ENCODE measurements at regions not wholly inside any gene's neighbourhood (a gene's known extent, or its start where the extent isn't known, plus 50 kb on each side); places are given as distances from the start of the nearest gene placed in this dataset.

DNA sequence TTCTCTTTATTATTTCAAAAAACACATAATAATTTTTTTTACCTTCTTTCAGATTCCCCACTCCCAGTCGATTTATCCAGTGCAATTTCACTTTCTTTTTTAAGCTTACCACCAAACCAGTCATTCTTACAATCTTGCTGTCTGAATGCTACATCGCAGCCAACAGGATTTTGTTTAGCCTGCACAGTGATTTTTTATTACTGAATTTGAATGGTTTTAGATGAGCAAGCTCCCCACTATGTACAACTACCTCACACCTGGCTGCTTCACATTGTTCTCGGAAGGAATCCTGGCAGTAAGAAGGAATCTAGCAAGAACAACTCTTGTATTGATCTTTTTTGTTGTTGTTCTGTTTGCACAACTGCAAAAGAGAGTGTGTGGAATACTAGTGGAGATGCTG, 668.1 kb upstream of the WWC1 start:
- H3K4me3 ChIP-seq (ENCODE audit: low read length): no peak overlapping the region
- DNase-seq (ENCODE audit: low read depth): no peak
- TF ChIP-seq, protein P1, sequence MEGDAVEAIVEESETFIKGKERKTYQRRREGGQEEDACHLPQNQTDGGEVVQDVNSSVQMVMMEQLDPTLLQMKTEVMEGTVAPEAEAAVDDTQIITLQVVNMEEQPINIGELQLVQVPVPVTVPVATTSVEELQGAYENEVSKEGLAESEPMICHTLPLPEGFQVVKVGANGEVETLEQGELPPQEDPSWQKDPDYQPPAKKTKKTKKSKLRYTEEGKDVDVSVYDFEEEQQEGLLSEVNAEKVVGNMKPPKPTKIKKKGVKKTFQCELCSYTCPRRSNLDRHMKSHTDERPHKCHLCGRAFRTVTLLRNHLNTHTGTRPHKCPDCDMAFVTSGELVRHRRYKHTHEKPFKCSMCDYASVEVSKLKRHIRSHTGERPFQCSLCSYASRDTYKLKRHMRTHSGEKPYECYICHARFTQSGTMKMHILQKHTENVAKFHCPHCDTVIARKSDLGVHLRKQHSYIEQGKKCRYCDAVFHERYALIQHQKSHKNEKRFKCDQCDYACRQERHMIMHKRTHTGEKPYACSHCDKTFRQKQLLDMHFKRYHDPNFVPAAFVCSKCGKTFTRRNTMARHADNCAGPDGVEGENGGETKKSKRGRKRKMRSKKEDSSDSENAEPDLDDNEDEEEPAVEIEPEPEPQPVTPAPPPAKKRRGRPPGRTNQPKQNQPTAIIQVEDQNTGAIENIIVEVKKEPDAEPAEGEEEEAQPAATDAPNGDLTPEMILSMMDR (conservative IDR thresholded peaks at IDR 0.05; ENCODE audit: low read depth, low read length): no peak

DNA sequence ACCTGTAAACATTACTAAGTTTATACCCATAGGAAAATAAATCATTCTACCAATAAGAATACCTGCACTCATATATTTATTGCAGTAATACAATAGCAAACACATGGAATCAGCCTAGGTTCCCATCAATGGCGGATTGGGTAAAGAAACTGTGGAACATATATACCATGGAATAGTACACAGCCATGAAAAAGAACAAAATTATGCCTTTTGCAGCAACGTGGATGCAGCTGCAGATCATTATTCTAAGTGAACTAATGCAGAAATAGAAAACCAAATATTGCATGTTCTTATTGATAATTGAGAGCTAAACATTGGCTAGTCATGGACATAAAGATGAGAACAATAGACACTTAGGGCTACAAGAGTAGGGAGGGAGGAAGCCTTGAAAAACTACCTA, 667.4 kb upstream of the WWC1 start:
- DNase-seq (ENCODE audit: low read depth): no peak
- TF ChIP-seq, protein P1 (conservative IDR thresholded peaks at IDR 0.05; ENCODE audit: low read depth, low read length): no peak
- no peak overlapping the region for H3K4me3 ChIP-seq (ENCODE audit: low read length)

GRCh38 chr5:167626341-167627123, 664.9 kb upstream of the WWC1 start:
- no peak for DNase-seq (ENCODE audit: low read depth)
- H3K4me3 ChIP-seq (ENCODE audit: low read length): no peak overlapping the region
- TF ChIP-seq, protein P1 (conservative IDR thresholded peaks at IDR 0.05; ENCODE audit: low read depth, low read length): no peak

- DNase-seq (ENCODE audit: low read depth): no peak
- no peak overlapping the region for H3K4me3 ChIP-seq (ENCODE audit: low read length)
- TF ChIP-seq, protein P1 (conservative IDR thresholded peaks at IDR 0.05; ENCODE audit: low read depth, low read length): no peak
These were observed 661.8 kb upstream of the WWC1 start for GRCh38 chr5:167629634-167630033.

DNA sequence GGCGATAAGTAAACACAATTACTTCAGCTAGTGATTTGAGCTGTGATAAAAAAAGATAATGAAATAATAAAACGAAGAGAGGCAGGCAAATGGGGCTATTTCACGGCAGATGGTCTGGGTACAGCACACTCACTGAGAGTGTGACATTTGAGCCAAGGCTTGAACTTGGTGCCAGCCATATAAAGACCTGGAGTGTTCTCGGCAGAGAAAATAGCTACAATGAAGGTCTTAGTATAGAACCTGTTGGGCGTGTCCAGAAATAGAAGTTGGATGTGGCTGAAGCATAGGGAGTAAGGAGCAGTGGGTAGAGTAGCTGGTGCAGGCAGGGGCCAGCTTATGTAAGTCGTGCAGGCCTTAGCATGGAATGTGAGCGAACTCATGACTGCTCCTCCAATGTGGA, 660.3 kb upstream of the WWC1 start:
- no peak for DNase-seq (ENCODE audit: low read depth)
- TF ChIP-seq, protein P1 (conservative IDR thresholded peaks at IDR 0.05; ENCODE audit: low read depth, low read length): no peak
- H3K4me3 ChIP-seq (ENCODE audit: low read length): no peak overlapping the region

DNA sequence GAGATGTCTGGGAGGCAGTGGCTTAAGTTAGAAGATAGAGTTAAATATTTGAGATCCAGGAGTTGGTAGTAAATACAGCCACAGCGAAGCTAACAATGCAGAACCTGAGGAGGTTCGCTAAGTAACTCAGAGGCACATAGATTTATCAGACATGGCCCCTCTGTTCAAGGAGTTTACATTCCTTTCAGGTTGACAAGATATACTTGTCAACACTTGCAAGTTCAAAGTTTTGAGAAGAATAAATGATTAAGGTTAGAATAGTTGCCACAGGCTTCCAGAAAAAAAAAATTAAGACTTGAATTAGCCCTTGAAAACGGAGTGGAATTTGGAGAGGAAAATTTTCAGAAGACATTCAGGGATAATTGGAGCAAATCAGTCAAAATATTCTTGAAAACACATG, 658.3 kb upstream of the WWC1 start:
- H3K4me3 ChIP-seq (ENCODE audit: low read length): no peak overlapping the region
- DNase-seq (ENCODE audit: low read depth): no peak
- TF ChIP-seq, protein P1 (conservative IDR thresholded peaks at IDR 0.05; ENCODE audit: low read depth, low read length): no peak

GRCh38 chr5:167633931-167634341, 657.5 kb upstream of the WWC1 start:
- DNase-seq (ENCODE audit: low read depth): no peak

More at GRCh38 chr5:167633931-167634341, 657.5 kb upstream of the WWC1 start:
- TF ChIP-seq, protein P1 (conservative IDR thresholded peaks at IDR 0.05; ENCODE audit: low read depth, low read length): no peak
- no peak overlapping the region for H3K4me3 ChIP-seq (ENCODE audit: low read length)
